Chondrocyte (in vitro differentiated cells): ENCODE measurements at regions not wholly inside any gene's neighbourhood (a gene's known extent, or its start where the extent isn't known, plus 50 kb on each side); places are given as distances from the start of the nearest gene placed in this dataset.

ENCODE experiments used
- DNase-seq: peaks from one replicate; pipeline ENCODE4 v3.0.0; 2021; ENCODE audit warnings: mixed read lengths, low spot score
- H3K27ac Mint-ChIP-seq: one replicate; pipeline ENCODE4 v1.8.0; 2021; ENCODE audit warnings: mild to moderate bottlenecking, moderate library complexity, mixed read lengths; ENCODE audit not compliant: unreplicated experiment
- H3K27me3 Mint-ChIP-seq: 2 replicates; pipeline ENCODE4 v1.8.0; 2021; ENCODE audit warnings: low read depth, mixed read lengths
- H3K36me3 Mint-ChIP-seq: 2 replicates; pipeline ENCODE4 v1.8.0; 2021; ENCODE audit warnings: low read depth, mixed read lengths
- H3K4me1 Mint-ChIP-seq: 2 replicates; pipeline ENCODE4 v1.8.0; 2021; ENCODE audit warnings: low read depth, mild to moderate bottlenecking, mixed read lengths
- H3K4me3 Mint-ChIP-seq: one replicate; pipeline ENCODE4 v1.8.0; 2021; ENCODE audit warnings: mild to moderate bottlenecking, moderate library complexity, mixed read lengths; ENCODE audit not compliant: unreplicated experiment
- H3K9me3 Mint-ChIP-seq: 2 replicates; pipeline ENCODE4 v1.8.0; 2021; ENCODE audit warnings: low read depth, mixed read lengths
- CTCF ChIP-seq: fragments of 200-600 bp; sonication (generic); IDR thresholded peaks from 2 replicates; pipeline ENCODE4 v1.5.0; 2021; ENCODE audit warnings: antibody characterized with exemption, mild to moderate bottlenecking, moderate library complexity

- Mint-ChIP-seq H3K4me3 (no peak overlapping the region), H3K9me3 (peaks cover 2% of the 10 kb centered on the region), H3K36me3 (peaks cover 2% of the 10 kb centered on the region), H3K4me1 (peaks cover 27% of the 10 kb centered on the region), H3K27me3 (no peaks in the 10 kb centered on the region), H3K27ac (no peak overlapping the region)
- no peak for DNase-seq
- no peak for TF ChIP-seq CTCF
Observed at GRCh38 chr3:194874206-194874605, 188.5 kb downstream of the FAM43A start.

- Mint-ChIP-seq H3K4me3 (no peak overlapping the region), H3K27me3 (no peaks in the 10 kb centered on the region), H3K4me1 (peaks cover 27% of the 10 kb centered on the region), H3K36me3 (peaks cover 2% of the 10 kb centered on the region), H3K27ac (no peak overlapping the region), H3K9me3 (peaks cover 2% of the 10 kb centered on the region)
- TF ChIP-seq CTCF: no peak
- DNase-seq: no peak
Observed at GRCh38 chr3:194874783-194875182, 189.1 kb downstream of the FAM43A start.

- Mint-ChIP-seq H3K4me3 (no peak overlapping the region), H3K36me3 (no peaks in the 10 kb centered on the region), H3K9me3 (no peaks in the 10 kb centered on the region), H3K27ac (no peak overlapping the region), H3K27me3 (no peaks in the 10 kb centered on the region), H3K4me1 (peaks cover 32% of the 10 kb centered on the region)
- TF ChIP-seq CTCF: no peak
- DNase-seq: no peak
Observed at GRCh38 chr3:194875581-194876402, 190.1 kb downstream of the FAM43A start.

GRCh38 chr3:194876403-194877095, 190.9 kb downstream of the FAM43A start:
- Mint-ChIP-seq H3K4me1 (peaks cover 25% of the 10 kb centered on the region), H3K27ac (no peak overlapping the region), H3K4me3 (no peak overlapping the region), H3K36me3 (no peaks in the 10 kb centered on the region), H3K27me3 (no peaks in the 10 kb centered on the region), H3K9me3 (no peaks in the 10 kb centered on the region)
- TF ChIP-seq CTCF: no peak
- no peak for DNase-seq

- H3K9me3 Mint-ChIP-seq: no peaks in the 10 kb centered on the region
- no peak overlapping the region for H3K27ac Mint-ChIP-seq
- no peaks in the 10 kb centered on the region for H3K36me3 Mint-ChIP-seq
- no peak overlapping the region for H3K4me3 Mint-ChIP-seq
- TF ChIP-seq CTCF: no peak
- no peaks in the 10 kb centered on the region for H3K27me3 Mint-ChIP-seq
- H3K4me1 Mint-ChIP-seq: peaks cover 15% of the 10 kb centered on the region
- no peak for DNase-seq
Observed at GRCh38 chr3:194877291-194878119, 191.8 kb downstream of the FAM43A start.
